GM23248 (cell line): ENCODE measurements at regions not wholly inside any gene's neighbourhood (a gene's known extent, or its start where the extent isn't known, plus 50 kb on each side); places are given as distances from the start of the nearest gene placed in this dataset.

ENCODE experiments used
- DNase-seq: peaks from one replicate; pipeline ENCODE4 v3.0.0-alpha.2; 2015
- H2AFZ ChIP-seq: fragments of 200-600 bp; sonication (generic); 2 replicates; pipeline ENCODE4 v1.6.1; 2016; ENCODE audit warnings: antibody characterized with exemption
- H3F3A ChIP-seq: fragments of 200-600 bp; sonication (generic); 2 replicates; pipeline ENCODE4 v1.6.1; 2016; ENCODE audit warnings: mild to moderate bottlenecking, antibody characterized with exemption, mixed run types; ENCODE audit not compliant: insufficient read depth
- H3K27ac ChIP-seq: fragments of 200-600 bp; sonication (generic); 2 replicates; pipeline ENCODE4 v1.5.1; 2016; ENCODE audit warnings: mild to moderate bottlenecking
- H3K27me3 ChIP-seq: fragments of 200-600 bp; sonication (generic); replicated peaks from 2 replicates; pipeline ENCODE4 v1.6.1; 2016; ENCODE audit warnings: mild to moderate bottlenecking; ENCODE audit not compliant: insufficient read depth
- H3K36me3 ChIP-seq: fragments of 200-600 bp; sonication (generic); 2 replicates; pipeline ENCODE4 v1.6.1; 2016; ENCODE audit warnings: low read depth, mild to moderate bottlenecking
- H3K4me1 ChIP-seq: fragments of 200-600 bp; sonication (generic); 2 replicates; pipeline ENCODE4 v1.6.1; 2016; ENCODE audit warnings: mild to moderate bottlenecking; ENCODE audit not compliant: insufficient read depth
- H3K4me2 ChIP-seq: fragments of 200-600 bp; sonication (generic); one replicate; pipeline ENCODE4 v1.6.1; 2016; ENCODE audit warnings: mild to moderate bottlenecking; ENCODE audit not compliant: unreplicated experiment
- H3K4me3 ChIP-seq: fragments of 200-600 bp; sonication (generic); 2 replicates; pipeline ENCODE4 v1.5.1; 2016; ENCODE audit warnings: mild to moderate bottlenecking
- H3K79me2 ChIP-seq: fragments of 200-600 bp; sonication (generic); 2 replicates; pipeline ENCODE4 v1.6.1; 2016; ENCODE audit warnings: mild to moderate bottlenecking; ENCODE audit not compliant: insufficient read depth
- H3K9ac ChIP-seq: fragments of 200-600 bp; sonication (generic); 2 replicates; pipeline ENCODE4 v1.6.1; 2016; ENCODE audit warnings: mild to moderate bottlenecking
- H3K9me2 ChIP-seq: fragments of 200-600 bp; sonication (generic); 2 replicates; pipeline ENCODE4 v1.6.1; 2016; ENCODE audit warnings: mixed run types, mild to moderate bottlenecking, moderate library complexity; ENCODE audit not compliant: insufficient read depth
- H3K9me3 ChIP-seq: fragments of 200-600 bp; sonication (generic); one replicate; pipeline ENCODE4 v1.6.1; 2017; ENCODE audit warnings: low read depth
- H4K20me1 ChIP-seq: fragments of 200-600 bp; sonication (generic); 2 replicates; pipeline ENCODE4 v1.6.0; 2016; ENCODE audit not compliant: insufficient read depth
- EZH2 ChIP-seq: fragments of 200-600 bp; sonication (generic); IDR thresholded peaks from 2 replicates; pipeline ENCODE4 v1.6.1; 2018; ENCODE audit warnings: antibody characterized with exemption, mild to moderate bottlenecking; ENCODE audit not compliant: insufficient read depth, poor library complexity, severe bottlenecking
- EZH2phosphoT487 ChIP-seq: fragments of 200-600 bp; sonication (generic); IDR thresholded peaks from 2 replicates; pipeline ENCODE4 v1.6.1; 2018; ENCODE audit warnings: antibody characterized with exemption, moderate library complexity, mild to moderate bottlenecking, low read depth; ENCODE audit not compliant: insufficient read depth
- WGBS, 2 experiments: methylation state at CpG; one replicate each; pipeline ENCODE4 v1.1.6; 2015 to 2017; ENCODE audit warnings: low lambda C conversion rate in 2 of 2, low coverage in 1 of 2; ENCODE audit errors: missing lambda C conversion rate in 2 of 2; 5-methylcytosine and 5-hydroxymethylcytosine counted together
- in situ Hi-C: fragments of 300-500 bp; cut with MboI; formaldehyde crosslinking; loops from 2 replicates; pipeline ENCODE4 v1.15.0; 2020

DNA sequence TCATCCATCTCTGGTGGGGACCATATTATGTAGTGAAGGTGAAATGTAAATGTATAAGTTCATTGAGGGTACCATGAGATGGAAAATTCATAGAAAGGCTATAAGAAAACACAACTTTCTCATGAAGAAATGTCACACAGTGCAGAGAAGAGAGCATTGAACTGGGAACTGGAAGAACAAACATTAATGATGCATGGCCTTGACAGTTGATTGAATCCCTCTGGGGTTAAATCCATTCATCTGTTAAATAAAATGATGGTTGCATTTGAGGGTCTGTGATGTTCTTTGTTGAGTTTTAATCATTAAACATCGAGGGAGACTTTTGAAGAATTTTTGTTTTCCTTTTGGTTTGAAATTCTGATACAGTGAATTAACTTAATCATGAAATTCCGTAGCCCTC is 1401.4 kb downstream of the FAM181B start:
- H2AFZ ChIP-seq, result no peak overlapping the region
- no peak overlapping the region for H3K27ac ChIP-seq
- no peaks in the 10 kb centered on the region for H3K79me2 ChIP-seq
- TF ChIP-seq EZH2phosphoT487 (no peak), EZH2 (no peak)
- no peak overlapping the region for H3K9ac ChIP-seq
- H3K9me3 ChIP-seq, result no peaks in the 10 kb centered on the region
- H3K9me2 ChIP-seq, result no peaks in the 10 kb centered on the region; the same call in 1 of the 2 replicates
- H3K27me3 ChIP-seq, result no peaks in the 10 kb centered on the region
- H3K4me3 ChIP-seq, result no peak overlapping the region
- H3K4me2 ChIP-seq, result no peak overlapping the region
- no peaks in the 10 kb centered on the region for H3K36me3 ChIP-seq
- no peaks in the 10 kb centered on the region for H3F3A ChIP-seq
- DNase-seq, result no peak
- 5% methylated on average over 2 of the region's 2 CpGs for WGBS, 2 experiments
- H3K4me1 ChIP-seq, result no peaks in the 10 kb centered on the region
- no peaks in the 10 kb centered on the region for H4K20me1 ChIP-seq
- in situ Hi-C loops, result no loop called here

DNA sequence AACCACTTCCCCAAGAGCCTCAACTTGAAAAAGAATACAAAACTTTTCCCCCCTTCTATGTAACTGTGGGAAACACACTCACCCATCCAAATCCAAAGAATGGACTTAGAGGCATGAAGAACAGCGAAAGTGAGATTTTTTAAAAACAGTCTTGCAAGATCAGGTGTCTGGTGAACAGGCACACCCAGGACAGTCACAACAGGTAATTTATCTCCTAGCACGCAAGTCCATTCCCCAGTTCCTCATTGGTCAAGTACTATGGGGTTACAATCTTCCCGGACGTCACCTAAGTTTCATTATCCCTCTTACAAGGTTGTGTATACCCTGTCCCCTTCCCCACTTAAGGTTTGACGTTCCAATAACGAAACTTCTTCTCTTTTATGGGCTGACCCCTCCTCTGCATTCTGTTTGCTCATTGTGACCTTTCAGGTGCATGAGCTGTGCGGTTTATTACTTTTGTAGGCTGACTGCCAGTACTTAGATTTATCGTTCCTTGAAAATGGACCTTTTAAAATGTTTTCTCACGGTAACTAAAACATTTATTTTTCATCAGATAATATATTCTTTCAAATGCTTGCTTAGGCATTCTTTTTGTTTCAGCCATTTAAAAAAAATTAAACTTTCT is 1401.9 kb downstream of the FAM181B start:
- Histone ChIP-seq H3K9ac (no peak overlapping the region), H3K79me2 (no peaks in the 10 kb centered on the region), H2AFZ (no peak overlapping the region), H3K27ac (no peak overlapping the region), H3K27me3 (no peaks in the 10 kb centered on the region), H3K9me2 (no peaks in the 10 kb centered on the region; the same call in 1 of the 2 replicates), H3K9me3 (no peaks in the 10 kb centered on the region), H4K20me1 (no peaks in the 10 kb centered on the region), H3F3A (no peaks in the 10 kb centered on the region), H3K36me3 (no peaks in the 10 kb centered on the region), H3K4me2 (no peak overlapping the region), H3K4me1 (no peaks in the 10 kb centered on the region), H3K4me3 (no peak overlapping the region)
- DNase-seq, result no peak
- 37 to 39% methylated on average over 9 of the region's 9 CpGs for WGBS, 2 experiments
- in situ Hi-C loops, result no loop called here
- no peak for TF ChIP-seq EZH2phosphoT487
- no peak for TF ChIP-seq EZH2

DNA sequence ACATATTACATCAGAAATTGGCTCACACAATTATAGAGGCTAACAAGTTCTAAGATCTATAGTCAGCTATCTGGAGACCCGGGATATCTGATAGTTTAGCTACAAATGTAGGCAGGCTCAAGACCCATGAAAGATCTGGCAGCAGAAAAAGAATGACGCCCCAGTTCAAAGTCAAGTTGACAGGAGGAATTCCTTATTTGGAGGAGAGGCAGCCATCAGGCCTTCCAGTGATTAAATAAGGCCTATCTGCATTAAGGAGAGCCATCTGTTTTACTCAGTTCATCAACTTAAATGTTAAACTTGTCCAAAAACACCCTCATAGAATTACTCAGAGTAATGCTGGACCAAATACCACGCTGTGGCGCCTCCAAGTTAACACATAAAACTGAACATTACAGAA is 1402.6 kb downstream of the FAM181B start:
- no peak overlapping the region for H2AFZ ChIP-seq
- no peak overlapping the region for H3K4me2 ChIP-seq
- no peak overlapping the region for H3K9ac ChIP-seq
- H3K79me2 ChIP-seq, result no peaks in the 10 kb centered on the region
- no peaks in the 10 kb centered on the region for H3K36me3 ChIP-seq
- H3K4me1 ChIP-seq, result no peaks in the 10 kb centered on the region
- no peaks in the 10 kb centered on the region for H3K9me3 ChIP-seq
- in situ Hi-C loops, result no loop called here
- 23 to 35% methylated on average over 4 of the region's 4 CpGs for WGBS, 2 experiments
- no peak overlapping the region for H3K4me3 ChIP-seq
- TF ChIP-seq EZH2, result no peak
- TF ChIP-seq EZH2phosphoT487, result no peak
- no peaks in the 10 kb centered on the region; the same call in 1 of the 2 replicates for H3K9me2 ChIP-seq
- no peak overlapping the region for H3K27ac ChIP-seq
- H3K27me3 ChIP-seq, result no peaks in the 10 kb centered on the region
- DNase-seq, result no peak
- no peaks in the 10 kb centered on the region for H4K20me1 ChIP-seq
- H3F3A ChIP-seq, result no peaks in the 10 kb centered on the region

GRCh38 chr11:81303038-81303664 is 1430.5 kb downstream of the FAM181B start:
- H3K4me1 ChIP-seq, result no peaks in the 10 kb centered on the region

More at GRCh38 chr11:81303038-81303664, 1430.5 kb downstream of the FAM181B start:
- Histone ChIP-seq H3F3A (no peaks in the 10 kb centered on the region), H3K36me3 (no peaks in the 10 kb centered on the region), H3K9me3 (no peaks in the 10 kb centered on the region), H2AFZ (no peak overlapping the region), H3K27me3 (no peaks in the 10 kb centered on the region), H3K9ac (no peak overlapping the region), H4K20me1 (no peaks in the 10 kb centered on the region), H3K27ac (no peak overlapping the region), H3K79me2 (no peaks in the 10 kb centered on the region), H3K9me2 (no peaks in the 10 kb centered on the region), H3K4me2 (no peak overlapping the region), H3K4me3 (no peak overlapping the region)
- in situ Hi-C loops, result no loop called here
- TF ChIP-seq EZH2 (no peak), EZH2phosphoT487 (no peak)
- 14 to 16% methylated on average over 5 of the region's 5 CpGs for WGBS, 2 experiments
- DNase-seq, result no peak
